ENCODE measurements at regions not wholly inside any gene's neighbourhood (a gene's known extent, or its start where the extent isn't known, plus 50 kb on each side); places are given as distances from the start of the nearest gene placed in this dataset.
"Not testable (repeated sequence)": the region's sequence is repeated elsewhere in the genome, so short reads cannot be mapped to it uniquely, and the experiment has no call there.

DNA sequence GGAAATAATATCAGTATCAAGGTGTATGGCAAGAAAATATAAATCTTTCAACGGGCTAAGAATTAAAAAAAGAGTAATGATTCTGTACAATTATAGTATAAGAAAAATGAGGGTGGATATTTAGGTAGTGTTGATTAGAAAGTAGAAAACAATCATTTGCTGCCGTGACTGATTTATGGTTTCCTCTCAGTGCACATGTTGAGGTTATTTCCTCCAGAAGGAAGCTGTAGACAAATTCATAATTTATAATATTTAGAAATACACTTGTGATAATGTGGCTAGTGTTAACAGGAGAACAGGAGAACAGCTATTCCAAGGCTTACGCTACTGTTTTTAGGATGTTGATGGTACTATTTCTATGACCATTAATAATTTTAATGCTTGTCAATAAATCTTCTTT, 153.4 kb downstream of the GOLGA6L6 start:
- H3K27ac ChIP-seq (ENCODE audit: low read depth in 1 of 2, low read length in 2 of 2); H3K4me1 ChIP-seq (ENCODE audit: control insufficient read depth in 1 of 2, insufficient read depth in 2 of 2, low read length in 2 of 2); H3K4me3 ChIP-seq (ENCODE audit: low read length in 2 of 2); H3K9me3 ChIP-seq (ENCODE audit: control insufficient read depth, low read length); DNase-seq; ATAC-seq (ENCODE audit: low FRiP score); H3K27me3 ChIP-seq (ENCODE audit: control insufficient read depth in 1 of 2, insufficient read depth in 2 of 2, low read length in 1 of 2); H3K36me3 ChIP-seq (ENCODE audit: control insufficient read depth in 1 of 2, insufficient read depth in 2 of 2, low read length in 1 of 2); intact Hi-C loops (cut with DNase I): not testable (repeated sequence)
- 43 to 58% methylated on average over 3 of the region's 3 CpGs for WGBS, 2 donors

- Histone ChIP-seq H3K27me3 (ENCODE audit: control insufficient read depth in 1 of 2, insufficient read depth in 2 of 2, low read length in 1 of 2) (no peaks in the 10 kb centered on the region), H3K9me3 (ENCODE audit: control insufficient read depth, low read length) (no peaks in the 10 kb centered on the region), H3K36me3 (ENCODE audit: control insufficient read depth in 1 of 2, insufficient read depth in 2 of 2, low read length in 1 of 2) (no peaks in the 10 kb centered on the region), H3K4me3 (ENCODE audit: low read length in 2 of 2) (no peak overlapping the region), H3K4me1 (ENCODE audit: control insufficient read depth in 1 of 2, insufficient read depth in 2 of 2, low read length in 2 of 2) (peaks cover 0 to 2% of the 10 kb centered on the region in 2 donors), H3K27ac (ENCODE audit: low read depth in 1 of 2, low read length in 2 of 2) (no peak overlapping the region)
- no peak for DNase-seq
- intact Hi-C loops (cut with DNase I) = no loop called here
- ATAC-seq (ENCODE audit: low FRiP score) = no peak
Observed at GRCh38 chr15:20386198-20386597, 155.4 kb downstream of the GOLGA6L6 start.

GRCh38 chr15:20380199-20380598, 161.4 kb downstream of the GOLGA6L6 start:
- intact Hi-C loops (cut with DNase I); H3K27me3 ChIP-seq (ENCODE audit: control insufficient read depth in 1 of 2, insufficient read depth in 2 of 2, low read length in 1 of 2); H3K9me3 ChIP-seq (ENCODE audit: control insufficient read depth, low read length); ATAC-seq (ENCODE audit: low FRiP score); H3K4me1 ChIP-seq (ENCODE audit: control insufficient read depth in 1 of 2, insufficient read depth in 2 of 2, low read length in 2 of 2); DNase-seq; H3K27ac ChIP-seq (ENCODE audit: low read depth in 1 of 2, low read length in 2 of 2); H3K36me3 ChIP-seq (ENCODE audit: control insufficient read depth in 1 of 2, insufficient read depth in 2 of 2, low read length in 1 of 2); H3K4me3 ChIP-seq (ENCODE audit: low read length in 2 of 2): not testable (repeated sequence)
- 70 to 81% methylated on average over 5 of the region's 5 CpGs for WGBS, 2 donors

DNA sequence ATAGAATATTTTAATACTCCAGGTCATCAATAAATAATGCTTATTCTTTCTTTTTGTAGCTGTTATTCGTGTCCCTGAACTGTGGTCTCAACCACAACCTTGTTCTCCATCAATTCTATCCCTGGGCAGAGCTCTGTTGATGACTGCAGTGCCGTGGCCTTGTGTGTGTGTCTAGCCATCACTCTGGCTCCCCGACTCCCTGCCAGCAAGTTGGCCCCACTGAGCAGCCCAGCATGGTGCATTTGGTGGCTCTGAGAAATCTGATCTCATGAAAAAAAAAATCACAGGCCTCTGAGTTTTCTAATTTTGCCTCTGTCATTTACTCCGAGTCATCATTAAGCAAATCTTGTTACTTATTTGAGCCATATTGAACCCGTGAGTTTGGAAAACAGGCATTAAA, 164.7 kb downstream of the GOLGA6L6 start:
- Histone ChIP-seq H3K27ac (ENCODE audit: low read depth in 1 of 2, low read length in 2 of 2) (no peak overlapping the region), H3K9me3 (ENCODE audit: control insufficient read depth, low read length) (no peaks in the 10 kb centered on the region), H3K27me3 (ENCODE audit: control insufficient read depth in 1 of 2, insufficient read depth in 2 of 2, low read length in 1 of 2) (no peaks in the 10 kb centered on the region), H3K4me3 (ENCODE audit: low read length in 2 of 2) (no peak overlapping the region), H3K36me3 (ENCODE audit: control insufficient read depth in 1 of 2, insufficient read depth in 2 of 2, low read length in 1 of 2) (no peaks in the 10 kb centered on the region), H3K4me1 (ENCODE audit: control insufficient read depth in 1 of 2, insufficient read depth in 2 of 2, low read length in 2 of 2) (no peaks in the 10 kb centered on the region)
- ATAC-seq (ENCODE audit: low FRiP score) (no peak), DNase-seq (no peak)
- intact Hi-C loops (cut with DNase I) = no loop called here
- WGBS, 2 donors = 60 to 67% methylated on average over 5 of the region's 5 CpGs

- H3K27me3 ChIP-seq (ENCODE audit: control insufficient read depth in 1 of 2, insufficient read depth in 2 of 2, low read length in 1 of 2); H3K9me3 ChIP-seq (ENCODE audit: control insufficient read depth, low read length); intact Hi-C loops (cut with DNase I); H3K4me3 ChIP-seq (ENCODE audit: low read length in 2 of 2); DNase-seq; ATAC-seq (ENCODE audit: low FRiP score); H3K36me3 ChIP-seq (ENCODE audit: control insufficient read depth in 1 of 2, insufficient read depth in 2 of 2, low read length in 1 of 2); H3K4me1 ChIP-seq (ENCODE audit: control insufficient read depth in 1 of 2, insufficient read depth in 2 of 2, low read length in 2 of 2); H3K27ac ChIP-seq (ENCODE audit: low read depth in 1 of 2, low read length in 2 of 2): not testable (repeated sequence)
Observed at GRCh38 chr15:20372416-20372815, 169.2 kb downstream of the GOLGA6L6 start.

DNA sequence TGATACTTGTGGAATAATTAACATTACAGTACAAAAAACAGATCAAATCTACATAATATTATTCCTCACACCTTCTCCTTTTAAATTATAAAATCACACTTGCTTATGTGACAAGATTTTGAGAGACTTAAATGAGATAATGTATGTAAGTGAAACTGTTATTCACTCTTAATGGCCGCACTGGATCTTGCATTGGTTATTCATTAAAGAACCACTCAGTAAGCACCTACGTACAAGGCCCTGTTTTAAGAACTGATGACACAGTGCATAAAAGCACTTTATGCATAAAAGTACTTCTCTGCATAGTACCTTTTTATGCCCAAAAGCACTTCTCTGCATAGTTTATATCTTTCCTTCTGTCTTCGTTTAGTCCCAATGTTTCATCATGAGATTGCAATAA, 172.1 kb downstream of the GOLGA6L6 start:
- Histone ChIP-seq H3K9me3 (ENCODE audit: control insufficient read depth, low read length) (no peaks in the 10 kb centered on the region), H3K4me1 (ENCODE audit: control insufficient read depth in 1 of 2, insufficient read depth in 2 of 2, low read length in 2 of 2) (no peaks in the 10 kb centered on the region), H3K36me3 (ENCODE audit: control insufficient read depth in 1 of 2, insufficient read depth in 2 of 2, low read length in 1 of 2) (no peaks in the 10 kb centered on the region), H3K27me3 (ENCODE audit: control insufficient read depth in 1 of 2, insufficient read depth in 2 of 2, low read length in 1 of 2) (no peaks in the 10 kb centered on the region), H3K4me3 (ENCODE audit: low read length in 2 of 2) (no peak overlapping the region), H3K27ac (ENCODE audit: low read depth in 1 of 2, low read length in 2 of 2) (no peak overlapping the region)
- DNase-seq (no peak), ATAC-seq (ENCODE audit: low FRiP score) (no peak)
- WGBS, 2 donors = 62 to 72% methylated on average over 3 of the region's 3 CpGs
- intact Hi-C loops (cut with DNase I) = no loop called here

DNA sequence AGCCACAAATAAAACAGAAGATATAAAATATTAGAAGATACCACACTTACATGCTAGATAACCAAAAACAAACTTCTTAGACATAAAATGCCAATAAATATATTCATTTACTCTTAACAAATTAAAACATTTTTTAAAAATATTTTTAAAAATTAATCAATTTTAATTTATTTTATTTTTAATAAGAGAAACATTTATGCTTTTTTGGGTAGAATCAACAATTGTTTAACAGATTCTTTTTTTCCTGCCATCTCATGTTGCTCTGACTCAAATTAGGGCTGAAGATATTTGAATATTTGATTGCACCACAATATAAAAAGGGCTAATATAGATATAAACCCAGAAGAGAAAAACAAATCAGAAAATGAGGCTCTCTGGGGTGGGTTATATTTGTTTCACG, 172.6 kb downstream of the GOLGA6L6 start:
- no peaks in the 10 kb centered on the region for H3K36me3 ChIP-seq (ENCODE audit: control insufficient read depth in 1 of 2, insufficient read depth in 2 of 2, low read length in 1 of 2)
- H3K9me3 ChIP-seq (ENCODE audit: control insufficient read depth, low read length) = no peaks in the 10 kb centered on the region
- no peak overlapping the region for H3K27ac ChIP-seq (ENCODE audit: low read depth in 1 of 2, low read length in 2 of 2)
- intact Hi-C loops (cut with DNase I) = no loop called here
- H3K27me3 ChIP-seq (ENCODE audit: control insufficient read depth in 1 of 2, insufficient read depth in 2 of 2, low read length in 1 of 2) = no peaks in the 10 kb centered on the region
- DNase-seq (no peak), ATAC-seq (ENCODE audit: low FRiP score) (no peak)
- 19 to 30% methylated on average over 1 of the region's 1 CpG for WGBS, 2 donors
- no peaks in the 10 kb centered on the region for H3K4me1 ChIP-seq (ENCODE audit: control insufficient read depth in 1 of 2, insufficient read depth in 2 of 2, low read length in 2 of 2)
- no peak overlapping the region for H3K4me3 ChIP-seq (ENCODE audit: low read length in 2 of 2)

GRCh38 chr15:20367093-20367492, 174.5 kb downstream of the GOLGA6L6 start:
- H3K27ac ChIP-seq (ENCODE audit: low read depth in 1 of 2, low read length in 2 of 2) = no peak overlapping the region
- 45% methylated on average over 2 of the region's 2 CpGs for WGBS, 2 donors
- DNase-seq (no peak), ATAC-seq (ENCODE audit: low FRiP score) (no peak)
- H3K27me3 ChIP-seq (ENCODE audit: control insufficient read depth in 1 of 2, insufficient read depth in 2 of 2, low read length in 1 of 2) = no peaks in the 10 kb centered on the region
- no peak overlapping the region for H3K4me3 ChIP-seq (ENCODE audit: low read length in 2 of 2)
- no peaks in the 10 kb centered on the region for H3K4me1 ChIP-seq (ENCODE audit: control insufficient read depth in 1 of 2, insufficient read depth in 2 of 2, low read length in 2 of 2)
- intact Hi-C loops (cut with DNase I) = no loop called here
- H3K36me3 ChIP-seq (ENCODE audit: control insufficient read depth in 1 of 2, insufficient read depth in 2 of 2, low read length in 1 of 2) = no peaks in the 10 kb centered on the region
- peaks cover 3% of the 10 kb centered on the region for H3K9me3 ChIP-seq (ENCODE audit: control insufficient read depth, low read length)

DNA sequence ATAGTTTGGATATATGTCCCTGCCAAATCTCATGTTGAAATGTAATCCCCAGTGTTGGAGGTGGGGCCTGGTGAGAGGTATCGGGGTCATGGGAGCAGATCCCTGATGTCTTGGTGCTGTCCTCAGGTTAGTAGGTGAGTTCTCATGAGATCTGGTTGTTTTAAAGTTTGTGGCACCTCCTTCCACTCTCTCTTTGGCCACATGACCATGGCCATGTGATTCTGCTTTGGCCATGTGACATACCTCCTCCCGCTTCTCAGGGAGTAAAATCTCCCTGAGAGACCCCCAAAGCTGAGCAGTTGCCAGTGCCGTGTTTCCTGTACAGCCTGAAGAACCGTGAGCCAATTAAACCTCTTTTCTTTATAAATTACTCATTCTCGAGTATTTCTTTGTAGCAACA, 178.0 kb downstream of the GOLGA6L6 start:
- intact Hi-C loops (cut with DNase I) = loop anchor here in 1 of 2 donors (5.0 kb wide), 1 partner anchor 59 kb away; no protein-coding TSS in a partner anchor
- DNase-seq; H3K27me3 ChIP-seq (ENCODE audit: control insufficient read depth in 1 of 2, insufficient read depth in 2 of 2, low read length in 1 of 2); H3K4me1 ChIP-seq (ENCODE audit: control insufficient read depth in 1 of 2, insufficient read depth in 2 of 2, low read length in 2 of 2); H3K36me3 ChIP-seq (ENCODE audit: control insufficient read depth in 1 of 2, insufficient read depth in 2 of 2, low read length in 1 of 2); H3K4me3 ChIP-seq (ENCODE audit: low read length in 2 of 2); ATAC-seq (ENCODE audit: low FRiP score); H3K9me3 ChIP-seq (ENCODE audit: control insufficient read depth, low read length); H3K27ac ChIP-seq (ENCODE audit: low read depth in 1 of 2, low read length in 2 of 2): not testable (repeated sequence)
- 55 to 61% methylated on average over 5 of the region's 5 CpGs for WGBS, 2 donors

All from aorta (tissue), 5 donors.